ENCODE measurements at regions not wholly inside any gene's neighbourhood (a gene's known extent, or its start where the extent isn't known, plus 50 kb on each side); places are given as distances from the start of the nearest gene placed in this dataset.

DNA sequence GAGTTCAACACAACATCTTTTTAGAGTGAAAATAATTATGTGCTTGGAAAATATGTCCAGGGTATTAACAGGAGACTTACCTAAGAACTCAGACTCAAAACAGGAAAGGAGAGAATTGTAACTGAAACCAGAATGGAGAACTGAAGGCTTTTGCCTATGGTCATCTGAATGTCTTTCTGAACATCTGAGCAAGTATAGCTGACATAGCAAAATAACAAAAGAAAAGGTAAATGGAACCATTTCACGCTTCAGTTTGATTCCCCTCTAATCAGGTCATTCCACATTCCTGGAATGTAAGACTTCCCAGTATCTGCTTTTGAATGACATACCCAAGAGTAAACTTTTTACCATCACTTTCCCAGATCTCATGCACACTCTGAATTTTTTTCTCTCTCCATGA is 500.4 kb upstream of the HS3ST1 start:
- no peak for TF ChIP-seq POLR2A (IDR thresholded peaks at IDR 0.05)
- TF ChIP-seq, protein P1, sequence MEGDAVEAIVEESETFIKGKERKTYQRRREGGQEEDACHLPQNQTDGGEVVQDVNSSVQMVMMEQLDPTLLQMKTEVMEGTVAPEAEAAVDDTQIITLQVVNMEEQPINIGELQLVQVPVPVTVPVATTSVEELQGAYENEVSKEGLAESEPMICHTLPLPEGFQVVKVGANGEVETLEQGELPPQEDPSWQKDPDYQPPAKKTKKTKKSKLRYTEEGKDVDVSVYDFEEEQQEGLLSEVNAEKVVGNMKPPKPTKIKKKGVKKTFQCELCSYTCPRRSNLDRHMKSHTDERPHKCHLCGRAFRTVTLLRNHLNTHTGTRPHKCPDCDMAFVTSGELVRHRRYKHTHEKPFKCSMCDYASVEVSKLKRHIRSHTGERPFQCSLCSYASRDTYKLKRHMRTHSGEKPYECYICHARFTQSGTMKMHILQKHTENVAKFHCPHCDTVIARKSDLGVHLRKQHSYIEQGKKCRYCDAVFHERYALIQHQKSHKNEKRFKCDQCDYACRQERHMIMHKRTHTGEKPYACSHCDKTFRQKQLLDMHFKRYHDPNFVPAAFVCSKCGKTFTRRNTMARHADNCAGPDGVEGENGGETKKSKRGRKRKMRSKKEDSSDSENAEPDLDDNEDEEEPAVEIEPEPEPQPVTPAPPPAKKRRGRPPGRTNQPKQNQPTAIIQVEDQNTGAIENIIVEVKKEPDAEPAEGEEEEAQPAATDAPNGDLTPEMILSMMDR (IDR thresholded peaks at IDR 0.05) = no peak

Data from right lobe of liver (tissue), 4 donors.